Fibroblast of pulmonary artery (primary cell): ENCODE measurements at regions not wholly inside any gene's neighbourhood (a gene's known extent, or its start where the extent isn't known, plus 50 kb on each side); places are given as distances from the start of the nearest gene placed in this dataset.

Experiments
- DNase-seq: peaks from one replicate; pipeline ENCODE4 v3.0.0-alpha.2; 2010; ENCODE audit warnings: low read depth
- H3K4me3 ChIP-seq: replicated peaks from 2 replicates; pipeline ENCODE4 v1.5.1; 2011; ENCODE audit warnings: low read depth, mild to moderate bottlenecking, control low read depth, low read length, moderate library complexity
- TF ChIP-seq, protein P1 (sequence below): IDR thresholded peaks from 2 replicates; pipeline ENCODE4 v1.5.1; 2011; ENCODE audit warnings: mild to moderate bottlenecking, control low read depth, low read length, inconsistent platforms; ENCODE audit errors: missing control alignments

GRCh38 chr18:41501848-41502247 lies 453.2 kb upstream of the PIK3C3 start:
- TF ChIP-seq, protein P1, sequence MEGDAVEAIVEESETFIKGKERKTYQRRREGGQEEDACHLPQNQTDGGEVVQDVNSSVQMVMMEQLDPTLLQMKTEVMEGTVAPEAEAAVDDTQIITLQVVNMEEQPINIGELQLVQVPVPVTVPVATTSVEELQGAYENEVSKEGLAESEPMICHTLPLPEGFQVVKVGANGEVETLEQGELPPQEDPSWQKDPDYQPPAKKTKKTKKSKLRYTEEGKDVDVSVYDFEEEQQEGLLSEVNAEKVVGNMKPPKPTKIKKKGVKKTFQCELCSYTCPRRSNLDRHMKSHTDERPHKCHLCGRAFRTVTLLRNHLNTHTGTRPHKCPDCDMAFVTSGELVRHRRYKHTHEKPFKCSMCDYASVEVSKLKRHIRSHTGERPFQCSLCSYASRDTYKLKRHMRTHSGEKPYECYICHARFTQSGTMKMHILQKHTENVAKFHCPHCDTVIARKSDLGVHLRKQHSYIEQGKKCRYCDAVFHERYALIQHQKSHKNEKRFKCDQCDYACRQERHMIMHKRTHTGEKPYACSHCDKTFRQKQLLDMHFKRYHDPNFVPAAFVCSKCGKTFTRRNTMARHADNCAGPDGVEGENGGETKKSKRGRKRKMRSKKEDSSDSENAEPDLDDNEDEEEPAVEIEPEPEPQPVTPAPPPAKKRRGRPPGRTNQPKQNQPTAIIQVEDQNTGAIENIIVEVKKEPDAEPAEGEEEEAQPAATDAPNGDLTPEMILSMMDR: no peak
- no peak overlapping the region for H3K4me3 ChIP-seq
- DNase-seq: no peak

GRCh38 chr18:41499345-41499744 lies 455.7 kb upstream of the PIK3C3 start:
- TF ChIP-seq, protein P1: no peak
- H3K4me3 ChIP-seq: no peak overlapping the region
- no peak for DNase-seq

DNA sequence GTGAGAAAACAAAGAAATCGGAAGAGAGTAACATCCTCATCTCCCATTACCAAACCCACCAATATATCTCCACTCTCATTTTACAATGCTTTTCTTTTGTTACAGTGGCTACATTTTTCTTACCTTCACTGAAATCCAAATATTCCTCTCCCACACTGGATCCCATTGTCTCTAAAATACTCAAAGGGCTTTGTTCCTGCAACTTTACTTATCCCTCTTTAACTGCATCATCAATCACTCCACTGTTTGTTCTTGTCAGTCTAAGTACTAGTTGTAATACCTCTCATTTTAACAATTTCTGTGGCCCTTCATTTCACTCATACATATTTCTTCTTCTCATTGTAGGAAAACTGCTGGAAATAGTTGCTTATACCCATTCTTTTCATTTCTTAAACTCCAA lies 464.2 kb upstream of the PIK3C3 start:
- DNase-seq: no peak
- H3K4me3 ChIP-seq: no peak overlapping the region
- TF ChIP-seq, protein P1: no peak

DNA sequence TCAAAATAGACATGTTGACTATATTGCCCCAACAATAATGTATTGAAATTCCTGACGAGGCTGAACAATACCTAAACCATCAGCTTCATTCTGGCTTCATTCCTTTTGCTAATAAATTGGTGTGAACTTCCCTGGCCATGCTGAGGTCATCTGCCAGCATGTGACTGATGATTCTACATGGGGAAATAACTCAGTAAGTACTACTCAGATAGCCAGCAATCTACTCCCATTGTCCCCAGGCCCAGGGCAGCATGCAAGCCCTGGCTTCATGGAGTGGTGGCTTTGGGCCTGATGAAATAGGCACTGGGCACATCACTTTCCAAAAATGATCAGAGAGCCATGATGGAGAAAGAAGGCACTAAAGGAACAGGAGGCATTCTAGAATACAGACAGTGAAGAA lies 468.5 kb upstream of the PIK3C3 start:
- TF ChIP-seq, protein P1: no peak
- no peak overlapping the region for H3K4me3 ChIP-seq
- no peak for DNase-seq

DNA sequence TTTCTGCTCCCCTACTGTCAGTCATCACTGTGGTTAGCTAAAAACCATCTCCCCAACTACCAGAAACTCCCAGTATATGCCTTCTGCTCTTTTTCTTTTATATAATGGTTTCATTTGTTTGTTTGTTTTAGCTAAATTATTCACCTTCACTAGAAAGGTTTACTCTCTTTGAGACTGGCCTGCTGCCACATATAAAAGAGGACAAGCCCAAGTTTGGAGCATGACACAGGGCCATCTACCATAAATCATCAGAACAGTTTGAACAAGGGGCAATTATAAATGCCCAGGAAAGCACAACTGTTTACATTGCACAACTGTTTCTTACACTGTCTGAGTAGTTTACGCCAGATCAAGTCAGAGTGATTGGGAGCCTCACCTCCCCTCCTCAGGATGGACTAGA lies 471.0 kb upstream of the PIK3C3 start:
- no peak for DNase-seq
- TF ChIP-seq, protein P1: no peak

GRCh38 chr18:41482501-41482900 lies 472.5 kb upstream of the PIK3C3 start:
- TF ChIP-seq, protein P1: no peak
- H3K4me3 ChIP-seq: no peak overlapping the region
- DNase-seq: no peak

More for the DNA sequence above, 471.0 kb upstream of the PIK3C3 start:
- no peak overlapping the region for H3K4me3 ChIP-seq

DNA sequence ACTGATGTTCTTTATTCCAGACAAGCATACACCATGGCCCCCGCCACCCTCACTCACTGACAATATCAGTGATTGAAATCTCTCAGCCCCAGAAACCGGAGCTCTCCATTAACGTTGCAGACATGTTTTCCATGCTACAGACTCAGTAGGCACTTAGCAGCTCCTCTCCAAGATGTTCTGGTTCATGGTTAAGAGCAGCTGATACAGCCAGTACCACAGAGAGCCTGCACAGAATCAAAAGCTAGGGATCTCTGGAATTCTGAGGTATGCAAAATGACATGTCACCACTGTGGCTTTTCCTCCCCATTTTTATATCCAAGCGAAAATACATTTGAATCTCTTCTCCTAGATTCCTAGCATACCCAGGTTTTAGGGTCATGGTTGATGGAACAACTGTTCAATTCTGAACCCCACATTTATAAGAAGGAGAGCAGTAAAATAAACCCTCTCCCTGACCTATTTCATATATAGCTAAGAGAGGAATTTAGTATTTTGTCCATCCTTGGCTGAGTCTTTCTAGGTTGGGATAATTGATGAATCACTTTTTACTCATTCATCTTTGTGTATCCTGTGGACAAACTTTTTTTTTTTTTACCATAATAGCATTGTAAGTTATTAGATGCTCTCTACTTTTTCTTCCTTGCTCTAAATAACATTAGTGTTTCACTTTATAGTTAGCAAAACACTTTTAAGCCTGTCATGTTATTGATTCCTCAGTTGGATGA lies 488.4 kb upstream of the PIK3C3 start:
- H3K4me3 ChIP-seq: no peak overlapping the region
- no peak for DNase-seq
- TF ChIP-seq, protein P1: no peak
